Cardiac fibroblast (primary cell): ENCODE measurements at regions not wholly inside any gene's neighbourhood (a gene's known extent, or its start where the extent isn't known, plus 50 kb on each side); places are given as distances from the start of the nearest gene placed in this dataset.

Experiments used
- DNase-seq, 2 donors: peaks; one replicate each; pipeline versions ENCODE4 v3.0.0 to v3.0.0-alpha.2; 2010; ENCODE audit warnings: low read depth in 2 of 2
- H3K4me3 ChIP-seq, 2 donors: replicated peaks in 1 of 2; 1 replicate in 1 of 2; 2 replicates in 1 of 2; pipeline ENCODE4 v1.5.1; 2011; ENCODE audit warnings: low read depth in 2 of 2, low read length in 2 of 2, mild to moderate bottlenecking in 2 of 2, moderate library complexity in 1 of 2
- TF ChIP-seq, protein P1 (sequence below): IDR thresholded peaks from one replicate; pipeline ENCODE4 v1.5.1; 2011; ENCODE audit warnings: low read depth, mild to moderate bottlenecking, low read length, inconsistent platforms

DNA sequence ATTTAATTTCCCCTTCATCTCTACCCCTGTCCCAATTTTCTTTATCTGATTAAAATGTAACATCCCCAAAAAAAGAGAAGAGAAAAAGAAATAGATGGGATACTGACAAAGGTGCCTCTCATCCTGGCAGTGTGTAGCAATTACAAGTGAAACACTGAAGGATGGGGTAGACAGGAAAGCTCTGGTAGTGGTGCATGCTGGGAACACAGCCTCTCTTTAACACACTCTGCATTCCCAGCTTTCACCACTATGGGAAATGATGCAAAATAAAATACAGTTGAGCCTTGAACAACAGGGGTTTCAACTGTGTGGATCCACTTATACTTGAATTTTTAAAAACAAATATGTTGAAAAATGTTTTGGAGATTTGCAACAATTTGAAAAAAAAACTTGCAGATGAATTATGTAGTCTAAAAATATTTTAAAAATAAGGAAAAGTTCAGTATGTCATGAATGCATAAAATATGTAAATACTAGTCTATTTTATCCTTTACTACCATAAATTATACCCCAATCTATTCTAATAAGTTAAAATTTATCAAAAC, 239.2 kb upstream of the DDX53 start:
- no peak for DNase-seq
- TF ChIP-seq, protein P1, sequence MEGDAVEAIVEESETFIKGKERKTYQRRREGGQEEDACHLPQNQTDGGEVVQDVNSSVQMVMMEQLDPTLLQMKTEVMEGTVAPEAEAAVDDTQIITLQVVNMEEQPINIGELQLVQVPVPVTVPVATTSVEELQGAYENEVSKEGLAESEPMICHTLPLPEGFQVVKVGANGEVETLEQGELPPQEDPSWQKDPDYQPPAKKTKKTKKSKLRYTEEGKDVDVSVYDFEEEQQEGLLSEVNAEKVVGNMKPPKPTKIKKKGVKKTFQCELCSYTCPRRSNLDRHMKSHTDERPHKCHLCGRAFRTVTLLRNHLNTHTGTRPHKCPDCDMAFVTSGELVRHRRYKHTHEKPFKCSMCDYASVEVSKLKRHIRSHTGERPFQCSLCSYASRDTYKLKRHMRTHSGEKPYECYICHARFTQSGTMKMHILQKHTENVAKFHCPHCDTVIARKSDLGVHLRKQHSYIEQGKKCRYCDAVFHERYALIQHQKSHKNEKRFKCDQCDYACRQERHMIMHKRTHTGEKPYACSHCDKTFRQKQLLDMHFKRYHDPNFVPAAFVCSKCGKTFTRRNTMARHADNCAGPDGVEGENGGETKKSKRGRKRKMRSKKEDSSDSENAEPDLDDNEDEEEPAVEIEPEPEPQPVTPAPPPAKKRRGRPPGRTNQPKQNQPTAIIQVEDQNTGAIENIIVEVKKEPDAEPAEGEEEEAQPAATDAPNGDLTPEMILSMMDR, result no peak
- no peak overlapping the region for H3K4me3 ChIP-seq

DNA sequence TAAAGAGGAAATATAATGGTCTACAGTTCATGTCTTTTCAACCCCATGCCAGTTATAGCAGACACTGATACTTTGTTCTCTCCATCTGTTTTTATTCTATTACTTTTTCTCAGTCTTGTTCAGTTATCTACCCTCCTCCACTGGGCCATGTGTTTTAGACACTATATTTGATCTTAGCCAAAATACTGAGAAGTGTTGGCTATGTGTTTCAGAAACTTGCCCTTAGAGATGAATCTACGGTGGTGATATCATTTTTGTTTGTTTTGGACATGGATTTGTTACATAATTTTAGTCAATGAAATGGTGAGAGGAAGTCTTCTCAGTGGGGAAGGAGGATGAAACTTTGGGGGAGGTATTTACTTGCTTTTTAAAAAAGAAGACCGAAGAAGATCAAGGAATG, 211.5 kb upstream of the DDX53 start:
- TF ChIP-seq, protein P1, result no peak
- no peak overlapping the region for H3K4me3 ChIP-seq
- no peak for DNase-seq

DNA sequence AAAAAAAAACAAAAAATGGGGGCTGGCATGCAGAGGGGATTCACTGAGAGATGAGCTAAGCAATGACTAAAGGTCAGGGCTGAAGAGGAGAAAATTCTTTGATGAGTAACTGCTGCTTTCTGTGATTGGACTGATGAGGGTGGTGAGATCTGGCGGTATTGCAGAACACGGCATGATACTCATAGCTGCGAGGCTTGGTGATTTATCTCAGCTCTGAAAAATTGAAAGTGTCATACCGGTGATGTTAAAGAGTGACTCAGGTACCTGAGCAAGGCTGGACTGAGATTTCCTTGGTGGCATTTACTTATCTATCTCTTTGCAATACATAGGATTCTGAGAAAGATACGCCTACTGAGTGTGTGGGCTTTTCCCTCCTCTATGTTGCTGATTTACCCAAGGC, 204.1 kb upstream of the DDX53 start:
- DNase-seq, result peak in 1 of 2 donors; percentile 19
- no peak overlapping the region for H3K4me3 ChIP-seq
- TF ChIP-seq, protein P1, result no peak

DNA sequence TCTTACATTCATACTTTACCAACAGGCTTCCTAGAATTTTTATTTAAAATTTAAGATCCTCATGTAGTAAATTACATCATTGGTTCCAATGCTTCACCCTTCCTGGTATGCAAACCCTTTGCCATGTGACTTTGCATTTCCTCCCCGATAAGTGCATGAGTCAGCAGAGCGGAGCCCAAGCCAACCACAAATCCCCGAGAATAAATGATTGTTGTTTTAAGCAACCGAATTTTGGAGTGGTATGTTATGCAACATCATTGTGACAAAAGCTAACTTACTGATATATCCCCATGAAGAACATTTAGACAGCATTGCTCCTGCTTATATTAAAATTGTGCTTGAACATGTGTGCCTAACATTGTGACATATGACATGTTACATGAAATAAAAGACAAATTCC, 199.4 kb upstream of the DDX53 start:
- peak; percentile 91 to 92 for DNase-seq
- no peak overlapping the region for H3K4me3 ChIP-seq
- TF ChIP-seq, protein P1, result no peak

DNA sequence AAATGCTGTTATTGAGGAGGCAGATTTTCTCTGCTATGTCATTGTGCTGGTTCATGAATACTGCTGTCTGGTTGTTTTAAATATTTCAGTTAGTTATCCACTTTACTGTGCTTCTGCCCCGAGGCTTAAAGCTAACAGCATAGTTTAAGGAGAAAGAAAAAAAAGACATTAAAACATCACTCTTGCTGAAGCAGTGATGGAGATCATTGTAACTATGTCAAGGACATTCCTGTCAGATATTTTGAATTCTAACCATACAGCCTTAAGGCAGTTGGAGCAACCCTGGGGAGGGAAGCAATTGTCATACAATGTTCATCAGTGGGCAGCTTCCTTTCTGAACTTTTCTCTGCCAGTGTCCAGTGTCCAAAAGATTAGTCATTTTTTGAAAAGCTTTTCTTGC, 199.0 kb upstream of the DDX53 start:
- DNase-seq, result peak; percentile 2 to 10
- TF ChIP-seq, protein P1, result no peak

DNA sequence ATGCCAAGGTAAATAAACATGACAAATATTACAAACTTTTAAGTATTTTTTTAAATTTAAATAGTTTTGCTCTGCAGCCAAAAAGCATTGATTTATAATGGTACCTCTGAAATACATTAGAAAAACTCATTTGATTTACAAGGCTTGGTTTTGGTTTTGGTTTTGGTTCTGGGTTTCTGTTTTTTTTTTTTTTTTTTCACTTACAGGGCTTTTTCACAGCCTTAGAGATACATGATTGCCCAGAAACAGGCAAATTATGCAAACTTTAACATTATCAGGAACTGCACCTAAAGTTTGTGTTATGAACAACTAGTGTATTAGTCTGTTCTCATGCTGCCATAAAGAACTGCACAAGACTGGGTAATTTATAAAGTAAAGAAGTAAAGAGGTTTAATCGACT, 196.4 kb upstream of the DDX53 start:
- no peak overlapping the region for H3K4me3 ChIP-seq
- TF ChIP-seq, protein P1, result no peak
- DNase-seq, result no peak

More for the DNA sequence above, 199.0 kb upstream of the DDX53 start:
- H3K4me3 ChIP-seq, result no peak overlapping the region

DNA sequence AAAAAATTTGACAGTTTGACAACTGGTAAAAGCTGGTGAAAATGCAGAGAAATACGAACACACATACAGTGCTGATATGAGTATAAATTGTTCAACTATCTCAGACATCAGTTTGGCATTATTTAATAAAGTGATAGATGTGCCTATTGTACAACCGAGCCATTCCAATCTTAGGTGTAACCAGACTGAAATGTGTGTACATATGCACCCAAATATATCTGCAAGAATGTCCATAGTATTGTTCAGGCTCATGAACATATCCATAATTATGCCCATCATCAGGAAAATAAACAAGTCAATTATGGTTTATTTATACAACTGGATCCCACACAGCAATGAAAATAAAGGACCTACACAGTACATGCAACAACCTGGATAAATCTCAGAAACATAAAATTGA, 188.9 kb upstream of the DDX53 start:
- no peak overlapping the region for H3K4me3 ChIP-seq
- DNase-seq, result no peak
- TF ChIP-seq, protein P1, result no peak
